ENCODE measurements at regions not wholly inside any gene's neighbourhood (a gene's known extent, or its start where the extent isn't known, plus 50 kb on each side); places are given as distances from the start of the nearest gene placed in this dataset.

- TF ChIP-seq, protein P1, sequence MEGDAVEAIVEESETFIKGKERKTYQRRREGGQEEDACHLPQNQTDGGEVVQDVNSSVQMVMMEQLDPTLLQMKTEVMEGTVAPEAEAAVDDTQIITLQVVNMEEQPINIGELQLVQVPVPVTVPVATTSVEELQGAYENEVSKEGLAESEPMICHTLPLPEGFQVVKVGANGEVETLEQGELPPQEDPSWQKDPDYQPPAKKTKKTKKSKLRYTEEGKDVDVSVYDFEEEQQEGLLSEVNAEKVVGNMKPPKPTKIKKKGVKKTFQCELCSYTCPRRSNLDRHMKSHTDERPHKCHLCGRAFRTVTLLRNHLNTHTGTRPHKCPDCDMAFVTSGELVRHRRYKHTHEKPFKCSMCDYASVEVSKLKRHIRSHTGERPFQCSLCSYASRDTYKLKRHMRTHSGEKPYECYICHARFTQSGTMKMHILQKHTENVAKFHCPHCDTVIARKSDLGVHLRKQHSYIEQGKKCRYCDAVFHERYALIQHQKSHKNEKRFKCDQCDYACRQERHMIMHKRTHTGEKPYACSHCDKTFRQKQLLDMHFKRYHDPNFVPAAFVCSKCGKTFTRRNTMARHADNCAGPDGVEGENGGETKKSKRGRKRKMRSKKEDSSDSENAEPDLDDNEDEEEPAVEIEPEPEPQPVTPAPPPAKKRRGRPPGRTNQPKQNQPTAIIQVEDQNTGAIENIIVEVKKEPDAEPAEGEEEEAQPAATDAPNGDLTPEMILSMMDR (IDR thresholded peaks at IDR 0.05): no peak
- intact Hi-C loops (cut with DNase I): no loop called here
- no peak overlapping the region for H3K4me3 ChIP-seq
- H3K27ac ChIP-seq: no peak overlapping the region
- 86 to 88% methylated on average over 3 of the region's 3 CpGs for WGBS, 2 donors
- H3K4me1 ChIP-seq: no peaks in the 10 kb centered on the region
- no peaks in the 10 kb centered on the region for H3K36me3 ChIP-seq
- H3K27me3 ChIP-seq: no peaks in the 10 kb centered on the region
- no peak for DNase-seq
- no peaks in the 10 kb centered on the region for H3K9me3 ChIP-seq
These were observed 123.3 kb upstream of the GBE1 start for GRCh38 chr3:81884791-81885190.

DNA sequence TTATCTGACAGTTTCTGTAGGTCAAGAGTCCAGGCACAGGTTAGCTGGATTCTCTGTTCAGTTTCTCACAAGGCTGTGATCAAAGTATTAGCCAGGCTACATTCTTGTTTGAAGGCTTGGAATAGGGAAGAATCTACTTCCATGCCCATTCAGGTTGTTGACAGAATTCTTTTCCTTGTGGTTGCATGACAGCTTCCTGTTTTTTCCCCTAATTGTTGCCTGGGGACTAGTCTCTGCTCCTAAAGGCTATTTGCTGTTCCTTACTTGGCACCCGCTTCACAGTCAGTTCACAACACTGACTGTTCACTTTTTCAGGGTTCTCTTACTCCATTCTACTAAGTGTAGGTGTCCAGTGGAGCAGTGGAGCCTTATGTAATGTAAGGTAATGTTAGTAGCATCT is 115.4 kb upstream of the GBE1 start:
- Histone ChIP-seq H3K27ac (no peak overlapping the region), H3K4me1 (no peaks in the 10 kb centered on the region), H3K9me3 (no peaks in the 10 kb centered on the region), H3K4me3 (no peak overlapping the region), H3K36me3 (no peaks in the 10 kb centered on the region), H3K27me3 (no peaks in the 10 kb centered on the region)
- no peak for TF ChIP-seq POLR2A (IDR thresholded peaks at IDR 0.05)
- TF ChIP-seq, protein P1 (IDR thresholded peaks at IDR 0.05): no peak
- intact Hi-C loops (cut with DNase I): no loop called here
- DNase-seq: no peak
- WGBS, 2 donors: 64 to 78% methylated on average over 1 of the region's 1 CpG

- Histone ChIP-seq H3K4me1 (no peaks in the 10 kb centered on the region), H3K27ac (no peak overlapping the region), H3K36me3 (no peaks in the 10 kb centered on the region), H3K4me3 (no peak overlapping the region), H3K27me3 (no peaks in the 10 kb centered on the region), H3K9me3 (no peaks in the 10 kb centered on the region)
- DNase-seq: no peak
- TF ChIP-seq POLR2A (IDR thresholded peaks at IDR 0.05): no peak
- TF ChIP-seq, protein P1 (IDR thresholded peaks at IDR 0.05): no peak
- intact Hi-C loops (cut with DNase I): no loop called here
These were observed 113.3 kb upstream of the GBE1 start for GRCh38 chr3:81874738-81875137.

GRCh38 chr3:81872566-81872965 is 111.1 kb upstream of the GBE1 start:
- intact Hi-C loops (cut with DNase I): no loop called here
- TF ChIP-seq POLR2A (IDR thresholded peaks at IDR 0.05): no peak
- TF ChIP-seq, protein P1 (IDR thresholded peaks at IDR 0.05): no peak
- Histone ChIP-seq H3K36me3 (no peaks in the 10 kb centered on the region), H3K9me3 (no peaks in the 10 kb centered on the region), H3K27ac (no peak overlapping the region), H3K4me3 (no peak overlapping the region), H3K27me3 (no peaks in the 10 kb centered on the region), H3K4me1 (no peaks in the 10 kb centered on the region)
- WGBS, 2 donors: 50 to 59% methylated on average over 1 of the region's 1 CpG
- DNase-seq: no peak

GRCh38 chr3:81871358-81872155 is 110.1 kb upstream of the GBE1 start:
- Histone ChIP-seq H3K27me3 (no peaks in the 10 kb centered on the region), H3K9me3 (no peaks in the 10 kb centered on the region), H3K36me3 (no peaks in the 10 kb centered on the region), H3K4me1 (no peaks in the 10 kb centered on the region), H3K4me3 (no peak overlapping the region), H3K27ac (no peak overlapping the region)
- 31 to 43% methylated on average over 3 of the region's 3 CpGs for WGBS, 2 donors
- intact Hi-C loops (cut with DNase I): no loop called here
- TF ChIP-seq, protein P1 (IDR thresholded peaks at IDR 0.05): no peak
- DNase-seq: no peak
